A549 (cell line): ENCODE measurements at regions not wholly inside any gene's neighbourhood (a gene's known extent, or its start where the extent isn't known, plus 50 kb on each side); places are given as distances from the start of the nearest gene placed in this dataset.

Source experiments
- ATAC-seq, 2 experiments: fragments of 200-7000 bp in 1 of 2; fragments of >200 bp in 1 of 2; cut with Nextera tagmentation in 1 of 2; cut with Tn5 transposase in 1 of 2; 3 replicates each; pipeline versions ENCODE4 v1.8.0 to v1.9.1; 2018 to 2020; ENCODE audit warnings: mild to moderate bottlenecking in 1 of 2, moderate library complexity in 1 of 2
- CTCF ChIA-PET: fragments of 300-600 bp; sonication (Branson Sonifier 250); formaldehyde crosslinking; extraction: SDS; loops from one replicate; lab custom pipeline; 2021; ENCODE audit warnings: antibody characterized with exemption, inconsistent platforms; lab: Yijun Ruan, JAX
- POLR2A ChIA-PET: fragments of 350-600 bp; formaldehyde crosslinking; extraction: SDS; loops from one replicate; lab custom pipeline; 2021; ENCODE audit warnings: antibody characterized with exemption, inconsistent platforms; lab: Yijun Ruan, JAX
- DNase-seq, 2 experiments: peaks; one replicate each; pipeline versions ENCODE4 v3.0.0 to v3.0.0-alpha.2; 2011 to 2016; ENCODE audit warnings: low read depth in 1 of 2, low spot score in 1 of 2
- FAIRE-seq: peaks from 2 replicates; lab custom pipeline; 2011; peaks lifted over from hg19 to GRCh38; lab: Jason Lieb, UNC
- H3K27ac ChIP-seq, 2 experiments: fragments of >200 bp; sonication (Bioruptor Twin); formaldehyde crosslinking; 3 replicates each; pipeline ENCODE4 v1.5.1; 2016 to 2017
- H3K4me1 ChIP-seq: fragments of >200 bp; sonication (Bioruptor Twin); formaldehyde crosslinking; 3 replicates; pipeline ENCODE4 v1.6.1; 2016
- H3K4me2 ChIP-seq: fragments of >200 bp; sonication (Bioruptor Twin); formaldehyde crosslinking; 3 replicates; pipeline ENCODE4 v1.6.1; 2016
- H3K4me3 ChIP-seq: fragments of >200 bp; sonication (Bioruptor Twin); formaldehyde crosslinking; 3 replicates; pipeline ENCODE4 v1.5.1; 2016
- H3K9me3 ChIP-seq: fragments of >200 bp; sonication (Bioruptor Twin); formaldehyde crosslinking; 3 replicates; pipeline ENCODE4 v1.6.1; 2016
- BCL3 ChIP-seq: fragments of >200 bp; sonication (Bioruptor Twin); formaldehyde crosslinking; IDR thresholded peaks from 3 replicates; pipeline ENCODE4 v1.6.1; 2016
- BHLHE40 ChIP-seq: IDR thresholded peaks from 2 replicates; pipeline ENCODE4 v1.6.1; 2012; ENCODE audit warnings: low read depth, low read length, inconsistent platforms
- CEBPB ChIP-seq, 2 experiments: fragments of >200 bp in 1 of 2; sonication (Bioruptor Twin) in 1 of 2; formaldehyde crosslinking in 1 of 2; IDR thresholded peaks; 2 replicates each; pipeline ENCODE4 v1.6.1; 2012 to 2016
- CHD2 ChIP-seq: fragments of 150-350 bp; IDR thresholded peaks from 2 replicates; pipeline ENCODE4 v1.6.1; 2014; ENCODE audit warnings: low read length; ENCODE audit not compliant: partially characterized antibody
- CTCF ChIP-seq: fragments of >200 bp; sonication (Bioruptor Twin); formaldehyde crosslinking; IDR thresholded peaks from 3 replicates; pipeline ENCODE4 v1.5.1; 2016
- ELK1 ChIP-seq: fragments of 150-350 bp; IDR thresholded peaks from 2 replicates; pipeline ENCODE4 v1.6.1; 2014; ENCODE audit warnings: low read depth, mild to moderate bottlenecking, low read length
- ESRRA ChIP-seq: fragments of 150-350 bp; IDR thresholded peaks from 2 replicates; pipeline ENCODE4 v1.6.1; 2014; ENCODE audit warnings: mild to moderate bottlenecking, low read length, borderline replicate concordance
- FOSL2 ChIP-seq, 2 experiments: fragments of 450-650 bp in 1 of 2; fragments of >200 bp in 1 of 2; sonication (Bioruptor Twin) in 1 of 2; formaldehyde crosslinking; IDR thresholded peaks; 2 replicates each; pipeline versions ENCODE4 v1.5.0 to v1.6.1; 2016 to 2020; ENCODE audit warnings: mild to moderate bottlenecking in 1 of 2, moderate library complexity in 1 of 2
- HEYL ChIP-seq: fragments of 250-450 bp; sonication (Bioruptor Pico); IDR thresholded peaks from 2 replicates; pipeline ENCODE4 v1.8.0; 2021; ENCODE audit warnings: mild to moderate bottlenecking, moderate library complexity
- HMGXB4 ChIP-seq: fragments of 250-450 bp; sonication (Bioruptor Pico); IDR thresholded peaks from 2 replicates; pipeline ENCODE4 v1.5.0; 2021; ENCODE audit warnings: mild to moderate bottlenecking, moderate library complexity, borderline replicate concordance
- HOXB13 ChIP-seq: fragments of 250-450 bp; sonication (Bioruptor Pico); IDR thresholded peaks from 2 replicates; pipeline ENCODE4 v1.5.0; 2020; ENCODE audit warnings: low read depth, mild to moderate bottlenecking, moderate library complexity
- HOXB5 ChIP-seq: fragments of 250-450 bp; sonication (Bioruptor Pico); IDR thresholded peaks from 2 replicates; pipeline ENCODE4 v1.5.0; 2020; ENCODE audit warnings: mild to moderate bottlenecking, moderate library complexity
- JUN ChIP-seq, 2 experiments: fragments of >200 bp; sonication (Bioruptor Twin); formaldehyde crosslinking; IDR thresholded peaks; 2 replicates in 1 of 2; 3 replicates in 1 of 2; pipeline ENCODE4 v1.6.1; 2016 to 2017
- MAX ChIP-seq: IDR thresholded peaks from 2 replicates; pipeline ENCODE4 v1.6.1; 2012
- MAZ ChIP-seq: fragments of 150-350 bp; IDR thresholded peaks from 2 replicates; pipeline ENCODE4 v1.6.1; 2014; ENCODE audit warnings: antibody characterized with exemption, low read depth, low read length, borderline replicate concordance
- MYC ChIP-seq: IDR thresholded peaks from 2 replicates; pipeline ENCODE4 v1.6.1; 2012; ENCODE audit warnings: mild to moderate bottlenecking, inconsistent platforms, low read length, improper control_type of control experiment, borderline replicate concordance
- POLR2A ChIP-seq: IDR thresholded peaks from 2 replicates; pipeline ENCODE4 v1.6.1; 2012; ENCODE audit warnings: mild to moderate bottlenecking, low read length
- RAD21 ChIP-seq, 2 experiments: fragments of >200 bp in 1 of 2; sonication (Bioruptor Twin) in 1 of 2; formaldehyde crosslinking in 1 of 2; IDR thresholded peaks in 1 of 2; conservative IDR thresholded peaks in 1 of 2; 2 replicates in 1 of 2; 3 replicates in 1 of 2; pipeline ENCODE4 v1.6.1; 2012 to 2018; ENCODE audit warnings: inconsistent platforms in 1 of 2
- RCOR1 ChIP-seq: fragments of 150-350 bp; IDR thresholded peaks from 2 replicates; pipeline ENCODE4 v1.6.1; 2014; ENCODE audit warnings: antibody characterized with exemption, low read length, low read depth
- RNF2 ChIP-seq: fragments of 200-600 bp; sonication (generic); IDR thresholded peaks from 2 replicates; pipeline ENCODE4 v1.6.1; 2016; ENCODE audit warnings: low read depth, mild to moderate bottlenecking, antibody characterized with exemption, moderate library complexity, borderline replicate concordance
- ZFP36 ChIP-seq: fragments of 450-650 bp; IDR thresholded peaks from 2 replicates; pipeline ENCODE4 v1.6.1; 2014; ENCODE audit warnings: borderline replicate concordance; ENCODE audit not compliant: partially characterized antibody
- ZNF302 ChIP-seq: fragments of 250-450 bp; sonication (Bioruptor Pico); IDR thresholded peaks from 2 replicates; pipeline ENCODE4 v1.9.0; 2021; ENCODE audit warnings: inconsistent platforms, mild to moderate bottlenecking, moderate library complexity
- ZSCAN20 ChIP-seq: fragments of 250-450 bp; sonication (Bioruptor Pico); IDR thresholded peaks from 2 replicates; pipeline ENCODE4 v1.8.0; 2022; ENCODE audit warnings: mild to moderate bottlenecking, moderate library complexity
- WGBS: methylation state at CpG from one replicate; pipeline ENCODE4 v1.1.6; 2017; ENCODE audit errors: missing lambda C conversion rate; 5-methylcytosine and 5-hydroxymethylcytosine counted together

- H3K4me2 ChIP-seq, result no peak overlapping the region
- H3K27ac ChIP-seq, result no peak overlapping the region
- no peaks in the 10 kb centered on the region for H3K4me1 ChIP-seq
- H3K4me3 ChIP-seq, result no peak overlapping the region
- ATAC-seq, result no peak
- TF ChIP-seq CEBPB (IDR thresholded peaks at IDR 0.05) (peak; percentile 27 to 32; a peak in 2 of 4 replicates), HEYL (CRISPR knock-in tag) (no peak)
- no peaks in the 10 kb centered on the region for H3K9me3 ChIP-seq
- no peak for DNase-seq
- ChIA-PET CTCF (no interaction called here), POLR2A (no interaction called here)
- no peak for FAIRE-seq
- WGBS, result 43% methylated on average over 5 of the region's 5 CpGs
Observed at GRCh38 chr1:17903386-17903785, 148.3 kb downstream of the ACTL8 start.

- DNase-seq (no peak), ATAC-seq (no peak), FAIRE-seq (no peak)
- TF ChIP-seq BCL3 (no peak), ZSCAN20 (CRISPR knock-in tag) (no peak), POLR2A (no peak), BHLHE40 (no peak), MAZ (no peak), RNF2 (no peak), RAD21 (conservative IDR thresholded peaks at IDR 0.05 in 1 of 2, IDR thresholded peaks at IDR 0.05 in 1 of 2) (no peak), HOXB13 (CRISPR knock-in tag) (no peak), HOXB5 (CRISPR knock-in tag) (no peak)
- WGBS, result 4% methylated on average over 3 of the region's 5 CpGs
- Histone ChIP-seq H3K27ac (no peak overlapping the region), H3K9me3 (no peaks in the 10 kb centered on the region), H3K4me3 (no peak overlapping the region), H3K4me1 (no peaks in the 10 kb centered on the region), H3K4me2 (no peak overlapping the region)
- ChIA-PET POLR2A (no interaction called here), CTCF (no interaction called here)
Observed at GRCh38 chr1:17904290-17904689, 149.2 kb downstream of the ACTL8 start.

- no peak overlapping the region for H3K27ac ChIP-seq
- POLR2A ChIA-PET, result no interaction called here
- TF ChIP-seq FOSL2 (IDR thresholded peaks at IDR 0.05), result no peak
- no peak for TF ChIP-seq FOSL2 (CRISPR knock-in tag; IDR thresholded peaks at IDR 0.05)
- no peak for TF ChIP-seq JUN (IDR thresholded peaks at IDR 0.05)
- TF ChIP-seq, all 56 proteins: peak for 0
- no peak for ATAC-seq
- FAIRE-seq, result no peak
- 38% methylated on average over 2 of the region's 3 CpGs for WGBS
- 0 out of 3 replicates have a peak, but pooled peaks cover 3% of the 10 kb centered on the region for H3K4me1 ChIP-seq
- no peak for DNase-seq
- CTCF ChIA-PET, result no interaction called here
- no peaks in the 10 kb centered on the region for H3K9me3 ChIP-seq
- H3K4me3 ChIP-seq, result no peak overlapping the region
- no peak overlapping the region for H3K4me2 ChIP-seq
Observed at GRCh38 chr1:17907999-17908398, 152.9 kb downstream of the ACTL8 start.

GRCh38 chr1:17908945-17909344 lies 153.8 kb downstream of the ACTL8 start:
- H3K9me3 ChIP-seq, result no peaks in the 10 kb centered on the region
- no peak for FAIRE-seq
- DNase-seq, result no peak
- no peak overlapping the region for H3K4me2 ChIP-seq
- ChIA-PET CTCF (no interaction called here), POLR2A (no interaction called here)
- H3K27ac ChIP-seq, result no peak overlapping the region
- no peak overlapping the region for H3K4me3 ChIP-seq
- ATAC-seq, result no peak
- 0 out of 3 replicates have a peak, but pooled peaks cover 3% of the 10 kb centered on the region for H3K4me1 ChIP-seq
- TF ChIP-seq ELK1 (no peak), MYC (no peak), HOXB13 (CRISPR knock-in tag) (no peak), FOSL2 (IDR thresholded peaks at IDR 0.05) (no peak), FOSL2 (CRISPR knock-in tag; IDR thresholded peaks at IDR 0.05) (no peak), HOXB5 (CRISPR knock-in tag) (no peak), ESRRA (no peak), CTCF (no peak), CHD2 (no peak), ZFP36 (no peak), MAZ (no peak), RCOR1 (no peak), MAX (no peak), HMGXB4 (CRISPR knock-in tag) (no peak), ZNF302 (CRISPR knock-in tag) (no peak)
